Stimulated activated CD8-positive, alpha-beta memory T cell treated with anti-CD3 and anti-CD28 coated beads, Interleukin-7, amount 100 ng/mL, for 48 hours (primary cell): ENCODE measurements at regions not wholly inside any gene's neighbourhood (a gene's known extent, or its start where the extent isn't known, plus 50 kb on each side); places are given as distances from the start of the nearest gene placed in this dataset.

Experiments
- DNase-seq, 2 donors: peaks; one replicate each; pipeline ENCODE4 v3.0.0-alpha.2; 2020; ENCODE audit warnings: low read depth in 1 of 2; ENCODE audit errors: extremely low read depth in 1 of 2

- no peak for DNase-seq
These were observed 70.1 kb upstream of the RORA start for GRCh38 chr15:61299075-61299763.

DNA sequence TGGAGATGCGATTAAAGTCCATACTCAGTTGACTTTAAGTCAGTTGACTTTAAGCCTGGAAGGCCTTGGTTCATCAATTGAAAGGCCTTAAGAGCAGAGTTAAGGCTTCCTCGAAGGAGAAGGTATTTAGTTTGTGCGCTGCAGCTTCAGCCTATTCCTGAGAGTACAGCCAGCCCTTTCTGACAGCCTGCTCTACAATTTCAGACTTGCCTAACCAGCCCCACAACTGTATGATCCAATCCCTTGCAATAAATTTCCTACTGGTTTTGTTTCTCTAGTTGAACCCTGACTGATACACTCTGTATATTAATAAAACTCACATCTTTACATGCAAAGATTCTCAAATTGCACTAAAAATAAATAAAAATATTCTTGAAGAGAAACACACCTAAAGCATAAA is 66.1 kb upstream of the RORA start:
- DNase-seq = no peak

DNA sequence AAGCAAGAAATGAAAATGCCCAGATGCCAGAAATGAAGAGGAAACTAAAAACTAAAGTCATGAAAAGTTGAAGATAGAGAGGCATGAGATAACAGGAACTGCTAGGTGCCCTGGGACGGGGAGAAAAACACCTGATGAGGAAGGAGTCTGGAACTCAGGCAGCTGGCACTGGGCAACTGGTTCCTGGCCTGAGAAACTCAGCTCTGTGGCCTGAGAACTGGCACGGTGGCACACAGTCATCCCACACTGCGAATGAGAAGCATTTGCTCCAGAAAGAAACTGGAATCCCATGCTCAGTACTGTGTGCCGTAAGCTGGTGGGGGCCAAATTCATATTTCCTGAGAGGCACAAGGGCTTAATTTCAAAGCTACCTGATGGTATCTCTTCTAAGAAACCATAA is 53.6 kb upstream of the RORA start:
- DNase-seq = no peak

DNA sequence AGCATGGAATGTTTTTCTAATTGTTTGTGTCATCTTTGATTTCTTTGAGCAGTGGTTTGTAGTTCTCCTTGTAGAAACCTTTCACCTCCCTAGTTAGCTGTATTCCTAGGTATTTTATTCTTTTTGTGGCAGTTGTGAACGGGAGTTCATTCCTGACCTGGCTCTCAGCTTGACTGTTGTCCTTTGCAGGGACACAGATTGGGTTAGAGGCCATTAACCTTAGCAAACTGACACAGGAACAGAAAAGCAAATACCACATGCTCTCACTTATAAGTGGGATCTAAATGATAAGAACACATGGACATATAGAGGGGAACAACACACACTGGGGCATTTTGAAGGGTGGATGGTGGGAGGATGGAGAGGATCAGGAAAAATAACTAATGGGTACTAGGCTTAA is 52.2 kb upstream of the RORA start:
- no peak for DNase-seq
